ENCODE measurements at regions not wholly inside any gene's neighbourhood (a gene's known extent, or its start where the extent isn't known, plus 50 kb on each side); places are given as distances from the start of the nearest gene placed in this dataset.

- no peak overlapping the region for H3K4me3 ChIP-seq
- no peaks in the 10 kb centered on the region for H3K4me1 ChIP-seq
- H3K36me3 ChIP-seq = no peaks in the 10 kb centered on the region
- no peaks in the 10 kb centered on the region for H3K27me3 ChIP-seq
- DNase-seq (ENCODE audit: low spot score) = no peak
- TF ChIP-seq CTCF (IDR thresholded peaks at IDR 0.05) = no peak
- no peaks in the 10 kb centered on the region for H3K9me3 ChIP-seq
- no peak overlapping the region for H3K27ac ChIP-seq
These were observed 325.8 kb downstream of the TENT4A start for GRCh38 chr5:7039074-7039473.

- H3K9me3 ChIP-seq = no peaks in the 10 kb centered on the region
- no peak overlapping the region for H3K4me3 ChIP-seq
- no peak for TF ChIP-seq CTCF (IDR thresholded peaks at IDR 0.05)
- DNase-seq (ENCODE audit: low spot score) = no peak
- H3K27ac ChIP-seq = no peak overlapping the region
- no peaks in the 10 kb centered on the region for H3K27me3 ChIP-seq
- H3K36me3 ChIP-seq = no peaks in the 10 kb centered on the region
- H3K4me1 ChIP-seq = no peaks in the 10 kb centered on the region
These were observed 326.9 kb downstream of the TENT4A start for GRCh38 chr5:7040111-7040510.

- Histone ChIP-seq H3K27ac (no peak overlapping the region), H3K4me1 (no peaks in the 10 kb centered on the region), H3K9me3 (no peaks in the 10 kb centered on the region), H3K4me3 (no peak overlapping the region), H3K27me3 (no peaks in the 10 kb centered on the region), H3K36me3 (no peaks in the 10 kb centered on the region)
- no peak for DNase-seq (ENCODE audit: low spot score)
- no peak for TF ChIP-seq CTCF (IDR thresholded peaks at IDR 0.05)
These were observed 330.6 kb downstream of the TENT4A start for GRCh38 chr5:7043797-7044196.

GRCh38 chr5:7047511-7048261 is 334.5 kb downstream of the TENT4A start:
- H3K9me3 ChIP-seq = no peaks in the 10 kb centered on the region
- no peaks in the 10 kb centered on the region for H3K4me1 ChIP-seq
- no peak overlapping the region for H3K27ac ChIP-seq
- TF ChIP-seq CTCF (IDR thresholded peaks at IDR 0.05) = no peak
- no peak overlapping the region for H3K4me3 ChIP-seq
- no peaks in the 10 kb centered on the region for H3K36me3 ChIP-seq
- DNase-seq (ENCODE audit: low spot score) = no peak
- no peaks in the 10 kb centered on the region for H3K27me3 ChIP-seq

GRCh38 chr5:7050986-7051385 is 337.8 kb downstream of the TENT4A start:
- H3K27me3 ChIP-seq = no peaks in the 10 kb centered on the region
- no peaks in the 10 kb centered on the region for H3K9me3 ChIP-seq
- H3K36me3 ChIP-seq = no peaks in the 10 kb centered on the region
- DNase-seq (ENCODE audit: low spot score) = no peak
- H3K4me3 ChIP-seq = no peak overlapping the region
- no peak overlapping the region for H3K27ac ChIP-seq
- no peaks in the 10 kb centered on the region for H3K4me1 ChIP-seq
- TF ChIP-seq CTCF (IDR thresholded peaks at IDR 0.05) = no peak

GRCh38 chr5:7053125-7053524 is 339.9 kb downstream of the TENT4A start:
- DNase-seq (ENCODE audit: low spot score) = no peak
- Histone ChIP-seq H3K27me3 (no peaks in the 10 kb centered on the region), H3K4me3 (no peak overlapping the region), H3K36me3 (no peaks in the 10 kb centered on the region), H3K27ac (no peak overlapping the region), H3K9me3 (no peaks in the 10 kb centered on the region), H3K4me1 (no peaks in the 10 kb centered on the region)
- TF ChIP-seq CTCF (IDR thresholded peaks at IDR 0.05) = no peak

All from right atrium auricular region (tissue), 2 donors.